ENCODE measurements at regions not wholly inside any gene's neighbourhood (a gene's known extent, or its start where the extent isn't known, plus 50 kb on each side); places are given as distances from the start of the nearest gene placed in this dataset.
"Not testable (repeated sequence)": the region's sequence is repeated elsewhere in the genome, so short reads cannot be mapped to it uniquely, and the experiment has no call there.

- H3K27ac Mint-ChIP-seq = no peak overlapping the region
- ATAC-seq = no peak
- no peaks in the 10 kb centered on the region for H3K27me3 Mint-ChIP-seq (ENCODE audit: low read depth)
- no peak overlapping the region for H3K4me3 Mint-ChIP-seq
- TF ChIP-seq ATF3 (CRISPR knock-in tag; conservative IDR thresholded peaks at IDR 0.05) = no peak
- no peak for TF ChIP-seq TCF7 (CRISPR knock-in tag; IDR thresholded peaks at IDR 0.05; ENCODE audit: low read depth)
- TF ChIP-seq ATF6 (CRISPR knock-in tag; IDR thresholded peaks at IDR 0.05) = no peak
- no peak for TF ChIP-seq TEAD4 (CRISPR knock-in tag; IDR thresholded peaks at IDR 0.05)
- no peak for TF ChIP-seq OVOL2 (CRISPR knock-in tag; IDR thresholded peaks at IDR 0.05; ENCODE audit: borderline replicate concordance)
- no peak for TF ChIP-seq MLX (CRISPR knock-in tag; IDR thresholded peaks at IDR 0.05)
- TF ChIP-seq ZNF532 (CRISPR knock-in tag; IDR thresholded peaks at IDR 0.05; ENCODE audit: borderline replicate concordance) = no peak
- no peak for TF ChIP-seq ATF2 (CRISPR knock-in tag; IDR thresholded peaks at IDR 0.05; ENCODE audit: borderline replicate concordance, low read depth)
- no peak for TF ChIP-seq NFE2L1 (CRISPR knock-in tag; IDR thresholded peaks at IDR 0.05)
- peaks cover 5% of the 10 kb centered on the region; the same call in 1 of the 2 replicates for H3K36me3 Mint-ChIP-seq
- CTCF ChIA-PET = no interaction called here
- H3K9me3 Mint-ChIP-seq = peaks cover 20% of the 10 kb centered on the region
- POLR2A ChIA-PET = no interaction called here
- no peak for DNase-seq (ENCODE audit: low spot score)
- peaks cover 15% of the 10 kb centered on the region for H3K4me1 Mint-ChIP-seq
Measured at GRCh38 chr14:81618695-81619094, 85.0 kb upstream of the SEL1L start.

- no peak for TF ChIP-seq NR3C1 (CRISPR knock-in tag; conservative IDR thresholded peaks at IDR 0.05; ENCODE audit: low read depth)
- no peak for TF ChIP-seq JAZF1 (CRISPR knock-in tag; IDR thresholded peaks at IDR 0.05)
- no peak for TF ChIP-seq MAX (CRISPR knock-in tag; IDR thresholded peaks at IDR 0.05)
- no peak for TF ChIP-seq ZMAT4 (CRISPR knock-in tag; IDR thresholded peaks at IDR 0.05)
- TF ChIP-seq HMGA2 (CRISPR knock-in tag; IDR thresholded peaks at IDR 0.05) = no peak
- no peak for TF ChIP-seq ZNF317 (CRISPR knock-in tag; IDR thresholded peaks at IDR 0.05; ENCODE audit: borderline replicate concordance, low read depth)
- TF ChIP-seq IRF1 (CRISPR knock-in tag; IDR thresholded peaks at IDR 0.05) = no peak
- H3K4me3 Mint-ChIP-seq = no peak overlapping the region
- H3K4me1 Mint-ChIP-seq = peaks cover 10% of the 10 kb centered on the region; the same call in 1 of the 2 replicates
- H3K27me3 Mint-ChIP-seq (ENCODE audit: low read depth) = no peaks in the 10 kb centered on the region
- CTCF ChIA-PET = no interaction called here
- no peak for ATAC-seq
- no peak overlapping the region for H3K27ac Mint-ChIP-seq
- H3K36me3 Mint-ChIP-seq = no peaks in the 10 kb centered on the region
- peaks cover 10% of the 10 kb centered on the region for H3K9me3 Mint-ChIP-seq
- POLR2A ChIA-PET = no interaction called here
- no peak for DNase-seq (ENCODE audit: low spot score)
Measured at GRCh38 chr14:81619816-81620215, 86.2 kb upstream of the SEL1L start.

GRCh38 chr14:81623771-81624396 lies 90.2 kb upstream of the SEL1L start:
- H3K4me3 Mint-ChIP-seq; H3K27ac Mint-ChIP-seq; H3K9me3 Mint-ChIP-seq; H3K4me1 Mint-ChIP-seq; H3K27me3 Mint-ChIP-seq (ENCODE audit: low read depth); POLR2A ChIA-PET; ATAC-seq; H3K36me3 Mint-ChIP-seq; DNase-seq (ENCODE audit: low spot score): not testable (repeated sequence)
- CTCF ChIA-PET = interaction anchor here (1.7 kb wide), 1 partner anchor 369 kb away, joined by 4 read pairs; no protein-coding TSS in a partner anchor

Measured in WTC11 (cell line).